K562 (cell line): ENCODE measurements at regions not wholly inside any gene's neighbourhood (a gene's known extent, or its start where the extent isn't known, plus 50 kb on each side); places are given as distances from the start of the nearest gene placed in this dataset.

ENCODE experiments used
- ATAC-seq: fragments of 200-7000 bp; cut with Tn5 transposase; 3 replicates; pipeline ENCODE4 v1.9.1; 2020; ENCODE audit warnings: moderate library complexity
- BruUV-seq: library from RNA; stranded (reverse); fragments of 400-500 nt; replicated peaks from 2 replicates; lab custom pipeline; 2021; lab: Mats Ljungman, UMichigan
- CTCF ChIA-PET: fragments of 300-600 bp; formaldehyde crosslinking; extraction: SDS; loops from one replicate; lab custom pipeline; 2021; ENCODE audit warnings: low intra/inter-chr PET ratio; lab: Yijun Ruan, JAX
- POLR2A ChIA-PET: fragments of 300-600, 350-650 bp; sonication (Branson Sonifier 250); formaldehyde crosslinking; extraction: SDS; loops from one replicate; lab custom pipeline; 2021; ENCODE audit warnings: antibody characterized with exemption, inconsistent platforms; lab: Yijun Ruan, JAX
- DNase-seq, 4 experiments: peaks; one replicate each; pipeline versions ENCODE4 v3.0.0 to v3.0.0-alpha.2; 2011 to 2018; ENCODE audit warnings: low spot score in 3 of 4, mixed read lengths in 3 of 4; ENCODE audit errors: extremely low read depth in 1 of 4
- FAIRE-seq: peaks from 2 replicates; lab custom pipeline; 2011; peaks lifted over from hg19 to GRCh38; lab: Jason Lieb, UNC
- H2AFZ ChIP-seq: 2 replicates; pipeline ENCODE4 v1.6.0; 2011; ENCODE audit warnings: low read depth, low read length, control low read depth, inconsistent platforms
- H3K27ac ChIP-seq: fragments of 200-600 bp; 3 replicates; pipeline ENCODE4 v1.8.0; 2011; ENCODE audit warnings: low read depth, mild to moderate bottlenecking, control low read depth, inconsistent platforms, low read length, moderate library complexity, mixed read lengths; ENCODE audit errors: extremely low read depth
- H3K27me3 ChIP-seq, 2 experiments: fragments of 300-600 bp in 1 of 2; 2 replicates in 1 of 2; 3 replicates in 1 of 2; pipeline versions ENCODE4 v1.6.0 to v1.8.0; 2011; ENCODE audit warnings: inconsistent platforms in 2 of 2, low read length in 2 of 2, mild to moderate bottlenecking in 1 of 2, mixed read lengths in 1 of 2, moderate library complexity in 1 of 2; ENCODE audit not compliant: control insufficient read depth in 2 of 2, insufficient read depth in 2 of 2
- H3K36me3 ChIP-seq: fragments of 300-600 bp; 3 replicates; pipeline ENCODE4 v1.8.0; 2011; ENCODE audit warnings: mild to moderate bottlenecking, low read length, inconsistent platforms; ENCODE audit not compliant: control insufficient read depth, insufficient read depth
- H3K4me1 ChIP-seq, 2 experiments: fragments of 200-600 bp in 1 of 2; replicated peaks in 1 of 2; 2 replicates in 1 of 2; 3 replicates in 1 of 2; pipeline versions ENCODE4 v1.5.1 to v1.8.0; 2011; ENCODE audit warnings: inconsistent platforms in 2 of 2, low read length in 2 of 2, mild to moderate bottlenecking in 1 of 2, mixed read lengths in 1 of 2, moderate library complexity in 1 of 2; ENCODE audit not compliant: control insufficient read depth in 2 of 2, insufficient read depth in 2 of 2
- H3K4me2 ChIP-seq: 2 replicates; pipeline ENCODE4 v1.6.1; 2011; ENCODE audit warnings: low read length, control low read depth, inconsistent platforms, mixed read lengths; ENCODE audit not compliant: insufficient read depth
- H3K4me3 ChIP-seq: fragments of 200-600 bp; sonication (generic), shearing (Covaris generic); 2 replicates; pipeline ENCODE4 v1.5.1; 2016; ENCODE audit warnings: control low read depth, inconsistent platforms
- H3K79me2 ChIP-seq: fragments of 200-600 bp; 3 replicates; pipeline ENCODE4 v1.8.0; 2011; ENCODE audit warnings: low read length, inconsistent platforms; ENCODE audit not compliant: control insufficient read depth, insufficient read depth
- H3K9ac ChIP-seq, 2 experiments: 2 replicates each; pipeline versions ENCODE4 v1.6.0 to v1.6.1; 2011; ENCODE audit warnings: low read depth in 2 of 2, low read length in 2 of 2, control low read depth in 1 of 2, inconsistent platforms in 1 of 2, mild to moderate bottlenecking in 1 of 2, mixed read lengths in 1 of 2; ENCODE audit not compliant: insufficient read depth in 1 of 2
- H3K9me1 ChIP-seq: one replicate; pipeline ENCODE4 v1.6.0; 2011; ENCODE audit warnings: inconsistent platforms, mild to moderate bottlenecking, low read length, moderate library complexity; ENCODE audit not compliant: control insufficient read depth, insufficient read depth
- H3K9me3 ChIP-seq: replicated peaks from 2 replicates; pipeline ENCODE4 v1.5.1; 2011; ENCODE audit warnings: low read depth, low read length, inconsistent platforms; ENCODE audit not compliant: control insufficient read depth, insufficient read depth
- H4K20me1 ChIP-seq: replicated peaks from 2 replicates; pipeline ENCODE4 v1.6.1; 2011; ENCODE audit warnings: low read length, inconsistent platforms, mixed read lengths; ENCODE audit not compliant: control insufficient read depth, insufficient read depth
- FOXJ2 ChIP-seq: fragments of 200-800 bp; sonication (Bioruptor generic); IDR thresholded peaks from 2 replicates; pipeline ENCODE4 v1.6.1; 2016; ENCODE audit warnings: missing genetic modification characterization, missing compliant biosample characterization
- MECOM ChIP-seq: fragments of 250-450 bp; sonication (Bioruptor Pico); IDR thresholded peaks from 2 replicates; pipeline ENCODE4 v1.8.0; 2022; ENCODE audit warnings: inconsistent platforms
- MIER1 ChIP-seq: fragments of 450-650 bp; IDR thresholded peaks from 2 replicates; pipeline ENCODE4 v1.6.1; 2016; ENCODE audit warnings: antibody characterized with exemption, mild to moderate bottlenecking, low read depth
- ZNF124 ChIP-seq: sonication (generic); formaldehyde crosslinking; IDR thresholded peaks from 2 replicates; pipeline ENCODE4 v1.8.1; 2022; ENCODE audit warnings: missing genetic modification reagents
- WGBS: fragments of 100-300 bp; shearing (Covaris generic); methylation state at CpG from one replicate; pipeline ENCODE4 v1.1.6; 2016; ENCODE audit warnings: low coverage, mixed read lengths; ENCODE audit not compliant: insufficient coverage; ENCODE audit errors: missing lambda C conversion rate; 5-methylcytosine and 5-hydroxymethylcytosine counted together
- in situ Hi-C: fragments of 300-500 bp; cut with MboI; formaldehyde crosslinking; loops from 4 replicates; pipeline ENCODE4 v1.15.0; 2018; ENCODE audit warnings: inconsistent platforms, mixed read lengths
- intact Hi-C: fragments of 100-400 bp; cut with micrococcal nuclease; formaldehyde crosslinking; loops from 2 replicates; pipeline ENCODE4 v1.14.2; 2022
- TF ChIP-seq, protein P1 (sequence below): IDR thresholded peaks from 2 replicates; pipeline ENCODE4 v1.6.1; 2012; ENCODE audit warnings: low read depth, low read length, improper control_type of control experiment, borderline replicate concordance
- TF ChIP-seq, protein P2 (sequence below): fragments of 450-650 bp; IDR thresholded peaks from 2 replicates; pipeline ENCODE4 v1.6.1; 2018; ENCODE audit not compliant: partially characterized antibody

DNA sequence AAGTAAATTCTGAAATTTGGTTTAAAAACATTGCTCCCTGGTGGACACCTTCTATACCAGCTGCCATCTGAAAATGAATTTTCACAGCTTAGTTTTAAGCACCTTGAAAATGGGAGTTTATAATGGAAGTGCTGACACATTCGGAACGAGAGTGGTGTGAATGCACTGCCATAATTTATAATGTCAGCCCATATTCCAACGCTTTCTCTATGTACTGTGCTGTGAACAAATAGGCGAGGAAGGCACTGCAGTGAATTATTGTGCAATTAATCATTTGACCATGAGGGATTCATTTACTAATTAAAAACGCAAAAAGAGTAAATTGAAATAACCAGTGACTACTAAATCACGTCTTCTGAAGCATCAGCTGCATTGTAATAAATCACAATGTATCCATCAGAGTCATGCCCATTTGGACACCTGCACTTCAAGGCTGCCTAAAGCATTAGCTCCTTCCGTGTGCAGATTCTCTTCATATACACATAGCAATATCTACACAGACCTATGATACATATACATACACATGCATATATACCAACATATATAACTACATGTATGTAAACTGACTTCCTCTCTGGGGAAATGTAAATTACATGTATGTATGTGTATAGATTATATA, 699.8 kb downstream of the GALR1 start:
- no peaks in the 10 kb centered on the region for H3K9me3 ChIP-seq
- CTCF ChIA-PET, result no interaction called here
- H3K4me3 ChIP-seq, result no peak overlapping the region
- H3K79me2 ChIP-seq, result peaks cover 13% of the 10 kb centered on the region; the same call in 2 of the 3 replicates
- in situ Hi-C loops (no loop called here), intact Hi-C loops (no loop called here)
- H3K36me3 ChIP-seq, result peaks cover 10% of the 10 kb centered on the region; the same call in 2 of the 3 replicates
- H3K4me2 ChIP-seq, result no peak overlapping the region
- WGBS, result 73% methylated on average over 7 of the region's 7 CpGs
- TF ChIP-seq, protein P1, sequence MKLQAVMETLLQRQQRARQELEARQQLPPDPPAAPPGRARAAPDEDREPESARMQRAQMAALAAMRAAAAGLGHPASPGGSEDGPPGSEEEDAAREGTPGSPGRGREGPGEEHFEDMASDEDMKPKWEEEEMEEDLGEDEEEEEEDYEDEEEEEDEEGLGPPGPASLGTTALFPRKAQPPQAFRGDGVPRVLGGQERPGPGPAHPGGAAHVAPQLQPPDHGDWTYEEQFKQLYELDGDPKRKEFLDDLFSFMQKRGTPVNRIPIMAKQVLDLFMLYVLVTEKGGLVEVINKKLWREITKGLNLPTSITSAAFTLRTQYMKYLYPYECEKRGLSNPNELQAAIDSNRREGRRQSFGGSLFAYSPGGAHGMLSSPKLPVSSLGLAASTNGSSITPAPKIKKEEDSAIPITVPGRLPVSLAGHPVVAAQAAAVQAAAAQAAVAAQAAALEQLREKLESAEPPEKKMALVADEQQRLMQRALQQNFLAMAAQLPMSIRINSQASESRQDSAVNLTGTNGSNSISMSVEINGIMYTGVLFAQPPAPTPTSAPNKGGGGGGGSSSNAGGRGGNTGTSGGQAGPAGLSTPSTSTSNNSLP, result no peak
- TF ChIP-seq ZNF124 (CRISPR knock-in tag), result no peak
- TF ChIP-seq MIER1, result no peak
- no peak for TF ChIP-seq MECOM (CRISPR knock-in tag)
- TF ChIP-seq, protein P2, sequence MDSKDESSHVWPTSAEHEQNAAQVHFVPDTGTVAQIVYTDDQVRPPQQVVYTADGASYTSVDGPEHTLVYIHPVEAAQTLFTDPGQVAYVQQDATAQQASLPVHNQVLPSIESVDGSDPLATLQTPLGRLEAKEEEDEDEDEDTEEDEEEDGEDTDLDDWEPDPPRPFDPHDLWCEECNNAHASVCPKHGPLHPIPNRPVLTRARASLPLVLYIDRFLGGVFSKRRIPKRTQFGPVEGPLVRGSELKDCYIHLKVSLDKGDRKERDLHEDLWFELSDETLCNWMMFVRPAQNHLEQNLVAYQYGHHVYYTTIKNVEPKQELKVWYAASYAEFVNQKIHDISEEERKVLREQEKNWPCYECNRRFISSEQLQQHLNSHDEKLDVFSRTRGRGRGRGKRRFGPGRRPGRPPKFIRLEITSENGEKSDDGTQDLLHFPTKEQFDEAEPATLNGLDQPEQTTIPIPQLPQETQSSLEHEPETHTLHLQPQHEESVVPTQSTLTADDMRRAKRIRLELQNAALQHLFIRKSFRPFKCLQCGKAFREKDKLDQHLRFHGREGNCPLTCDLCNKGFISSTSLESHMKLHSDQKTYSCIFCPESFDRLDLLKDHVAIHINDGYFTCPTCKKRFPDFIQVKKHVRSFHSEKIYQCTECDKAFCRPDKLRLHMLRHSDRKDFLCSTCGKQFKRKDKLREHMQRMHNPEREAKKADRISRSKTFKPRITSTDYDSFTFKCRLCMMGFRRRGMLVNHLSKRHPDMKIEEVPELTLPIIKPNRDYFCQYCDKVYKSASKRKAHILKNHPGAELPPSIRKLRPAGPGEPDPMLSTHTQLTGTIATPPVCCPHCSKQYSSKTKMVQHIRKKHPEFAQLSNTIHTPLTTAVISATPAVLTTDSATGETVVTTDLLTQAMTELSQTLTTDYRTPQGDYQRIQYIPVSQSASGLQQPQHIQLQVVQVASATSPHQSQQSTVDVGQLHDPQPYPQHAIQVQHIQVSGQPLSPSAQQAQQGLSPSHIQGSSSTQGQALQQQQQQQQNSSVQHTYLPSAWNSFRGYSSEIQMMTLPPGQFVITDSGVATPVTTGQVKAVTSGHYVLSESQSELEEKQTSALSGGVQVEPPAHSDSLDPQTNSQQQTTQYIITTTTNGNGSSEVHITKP, result no peak
- TF ChIP-seq FOXJ2 (tag), result no peak
- no peaks in the 10 kb centered on the region for H3K9me1 ChIP-seq
- no TSS peak for BruUV-seq
- no peak overlapping the region for H2AFZ ChIP-seq
- H4K20me1 ChIP-seq, result no peaks in the 10 kb centered on the region
- no peak overlapping the region for H3K27ac ChIP-seq
- no peak overlapping the region for H3K9ac ChIP-seq
- FAIRE-seq (no peak), DNase-seq (no peak), ATAC-seq (no peak)
- no peaks in the 10 kb centered on the region for H3K4me1 ChIP-seq
- H3K27me3 ChIP-seq, result no peaks in the 10 kb centered on the region
- POLR2A ChIA-PET, result no interaction called here
